HepG2 (cell line): ENCODE measurements at regions not wholly inside any gene's neighbourhood (a gene's known extent, or its start where the extent isn't known, plus 50 kb on each side); places are given as distances from the start of the nearest gene placed in this dataset.

Experiments
- ATAC-seq: fragments of 200-7000 bp; cut with Tn5 transposase; 3 replicates; pipeline ENCODE4 v1.9.1; 2020; ENCODE audit warnings: mild to moderate bottlenecking, moderate library complexity
- BruUV-seq: library from RNA; stranded (reverse); fragments of 400-500 nt; replicated peaks from 2 replicates; lab custom pipeline; 2021; lab: Mats Ljungman, UMichigan
- CTCF ChIA-PET: fragments of 300-600 bp; formaldehyde crosslinking; extraction: SDS; loops from one replicate; lab custom pipeline; 2021; ENCODE audit warnings: low total read pairs, inconsistent platforms, low intra/inter-chr PET ratio; lab: Yijun Ruan, JAX
- POLR2A ChIA-PET: fragments of 350-600 bp; sonication (Branson Sonifier 250); formaldehyde crosslinking; loops from one replicate; lab custom pipeline; 2020; ENCODE audit warnings: antibody characterized with exemption, inconsistent platforms; lab: Yijun Ruan, JAX
- DNase-seq: peaks from one replicate; pipeline ENCODE4 v3.0.0-alpha.2; 2015; ENCODE audit warnings: low spot score
- FAIRE-seq: peaks from 3 replicates; lab custom pipeline; 2011; peaks lifted over from hg19 to GRCh38; lab: Jason Lieb, UNC
- H2AFZ ChIP-seq: one replicate; pipeline ENCODE4 v1.6.1; 2011; ENCODE audit warnings: low read length, inconsistent platforms
- H3K27ac ChIP-seq: fragments of 300-600 bp; 3 replicates; pipeline ENCODE4 v1.8.0; 2011; ENCODE audit warnings: mixed run types, mild to moderate bottlenecking, mixed read lengths, low read length, inconsistent platforms; ENCODE audit not compliant: insufficient read depth; ENCODE audit errors: extremely low read length
- H3K27me3 ChIP-seq, 2 experiments: fragments of 200-600 bp in 1 of 2; 2 replicates in 1 of 2; 3 replicates in 1 of 2; pipeline versions ENCODE4 v1.6.0 to v1.8.0; 2011; ENCODE audit warnings: low read length in 2 of 2, mild to moderate bottlenecking in 2 of 2, moderate library complexity in 2 of 2, inconsistent platforms in 1 of 2; ENCODE audit not compliant: insufficient read depth in 2 of 2, control insufficient read depth in 1 of 2
- H3K36me3 ChIP-seq, 2 experiments: fragments of 200-600 bp in 1 of 2; replicated peaks in 1 of 2; 2 replicates in 1 of 2; 3 replicates in 1 of 2; pipeline versions ENCODE4 v1.5.1 to v1.8.0; 2011; ENCODE audit warnings: low read length in 2 of 2, inconsistent platforms in 1 of 2; ENCODE audit not compliant: insufficient read depth in 2 of 2, control insufficient read depth in 1 of 2
- H3K4me1 ChIP-seq: 2 replicates; pipeline ENCODE4 v1.5.1; 2012; ENCODE audit warnings: low read length, inconsistent platforms; ENCODE audit not compliant: insufficient read depth
- H3K4me2 ChIP-seq: 2 replicates; pipeline ENCODE4 v1.6.0; 2011; ENCODE audit warnings: low read depth, low read length, inconsistent platforms
- H3K4me3 ChIP-seq, 3 experiments: fragments of 200-600 bp in 1 of 3; sonication (generic), shearing (Covaris generic) in 1 of 3; replicated peaks in 1 of 3; 2 replicates each; pipeline ENCODE4 v1.5.1; 2011 to 2016; ENCODE audit warnings: low read length in 3 of 3, inconsistent platforms in 2 of 3, low read depth in 2 of 3, mild to moderate bottlenecking in 2 of 3, control low read depth in 1 of 3, mixed read lengths in 1 of 3; ENCODE audit not compliant: insufficient read depth in 1 of 3
- H3K79me2 ChIP-seq: one replicate; pipeline ENCODE4 v1.6.1; 2011; ENCODE audit warnings: low read length, inconsistent platforms; ENCODE audit not compliant: insufficient read depth
- H3K9ac ChIP-seq: 2 replicates; pipeline ENCODE4 v1.6.0; 2011; ENCODE audit warnings: mild to moderate bottlenecking, low read depth, low read length, inconsistent platforms; ENCODE audit not compliant: insufficient read depth
- H3K9me3 ChIP-seq: 2 replicates; pipeline ENCODE4 v1.5.1; 2012; ENCODE audit warnings: mild to moderate bottlenecking, low read length
- H4K20me1 ChIP-seq: 2 replicates; pipeline ENCODE4 v1.6.0; 2011; ENCODE audit warnings: inconsistent platforms, mild to moderate bottlenecking, low read length, moderate library complexity; ENCODE audit not compliant: insufficient read depth
- CREM ChIP-seq, 2 experiments: sonication (generic) in 1 of 2; formaldehyde crosslinking in 1 of 2; IDR thresholded peaks; 2 replicates each; pipeline versions ENCODE4 v1.4.0 to v1.6.1; 2016 to 2020; ENCODE audit warnings: antibody characterized with exemption in 1 of 2, mild to moderate bottlenecking in 1 of 2, missing genetic modification reagents in 1 of 2
- ELF1 ChIP-seq: sonication (generic); formaldehyde crosslinking; IDR thresholded peaks from 2 replicates; pipeline ENCODE4 v1.4.0; 2020; ENCODE audit warnings: missing genetic modification reagents
- GATAD1 ChIP-seq: IDR thresholded peaks from 2 replicates; pipeline ENCODE4 v1.6.1; 2016; ENCODE audit warnings: missing genetic modification reagents, missing compliant biosample characterization
- GATAD2A ChIP-seq: IDR thresholded peaks from 2 replicates; pipeline ENCODE4 v1.6.1; 2016
- IKZF4 ChIP-seq: sonication (generic); formaldehyde crosslinking; IDR thresholded peaks from 2 replicates; pipeline ENCODE4 v1.5.1; 2020; ENCODE audit warnings: borderline replicate concordance, mild to moderate bottlenecking, low read depth, missing genetic modification reagents; ENCODE audit errors: not compliant biosample characterization
- MEIS2 ChIP-seq: sonication (generic); formaldehyde crosslinking; IDR thresholded peaks from 2 replicates; pipeline ENCODE4 v1.9.0; 2021; ENCODE audit warnings: mild to moderate bottlenecking, missing genetic modification reagents
- MTF2 ChIP-seq: sonication (generic); formaldehyde crosslinking; IDR thresholded peaks from 2 replicates; pipeline ENCODE4 v1.5.0; 2020; ENCODE audit warnings: missing genetic modification reagents, borderline replicate concordance
- MXD4 ChIP-seq: IDR thresholded peaks from 2 replicates; pipeline ENCODE4 v1.6.1; 2016; ENCODE audit warnings: mild to moderate bottlenecking, missing biosample characterization, missing genetic modification reagents
- NCOA1 ChIP-seq: sonication (generic); formaldehyde crosslinking; IDR thresholded peaks from 2 replicates; pipeline ENCODE4 v1.9.0; 2021; ENCODE audit warnings: missing genetic modification reagents
- SYNCRIP ChIP-seq: fragments of 200-400 bp; formaldehyde crosslinking; IDR thresholded peaks from 2 replicates; pipeline ENCODE4 v1.6.1; 2018; ENCODE audit warnings: mild to moderate bottlenecking, low read depth, low read length; ENCODE audit not compliant: insufficient read depth
- TBX2 ChIP-seq: sonication (generic); formaldehyde crosslinking; IDR thresholded peaks from 2 replicates; pipeline ENCODE4 v1.5.0; 2020; ENCODE audit warnings: missing genetic modification reagents, mild to moderate bottlenecking, borderline replicate concordance
- U2AF2 ChIP-seq: fragments of 200-400 bp; formaldehyde crosslinking; IDR thresholded peaks from 2 replicates; pipeline ENCODE4 v1.6.1; 2017; ENCODE audit warnings: low read depth, mild to moderate bottlenecking, low read length
- ZNF232 ChIP-seq: sonication (generic); formaldehyde crosslinking; IDR thresholded peaks from 2 replicates; pipeline ENCODE4 v1.4.0; 2020; ENCODE audit warnings: missing genetic modification reagents, borderline replicate concordance
- ZNF737 ChIP-seq: sonication (generic); formaldehyde crosslinking; IDR thresholded peaks from 2 replicates; pipeline ENCODE4 v1.5.0; 2020; ENCODE audit warnings: missing genetic modification reagents, mild to moderate bottlenecking, borderline replicate concordance
- WGBS: methylation state at CpG from one replicate; pipeline ENCODE4 v1.1.6; 2017; ENCODE audit warnings: low lambda C conversion rate; 5-methylcytosine and 5-hydroxymethylcytosine counted together
- in situ Hi-C: cut with HindIII; loops from 2 replicates; pipeline ENCODE4 v1.10.0; 2017; ENCODE audit warnings: low pct_unique_long_range_greater_than_20kb; ENCODE audit not compliant: extremely low pct_ligation_motif_present
- intact Hi-C: fragments of 100-400 bp; cut with micrococcal nuclease; formaldehyde crosslinking; loops from one replicate; pipeline ENCODE4 v1.10.0; 2022; ENCODE audit not compliant: unreplicated experiment
- TF ChIP-seq, protein P1 (sequence below): sonication (generic); formaldehyde crosslinking; conservative IDR thresholded peaks from 2 replicates; pipeline ENCODE4 v1.8.0; 2022; ENCODE audit warnings: low read depth, missing genetic modification reagents

- Histone ChIP-seq H2AFZ (no peak overlapping the region), H3K27ac (no peak overlapping the region), H4K20me1 (no peaks in the 10 kb centered on the region), H3K9ac (no peak overlapping the region), H3K4me2 (no peak overlapping the region), H3K79me2 (no peaks in the 10 kb centered on the region), H3K4me3 (no peak overlapping the region), H3K9me3 (no peaks in the 10 kb centered on the region), H3K36me3 (no peaks in the 10 kb centered on the region), H3K27me3 (no peaks in the 10 kb centered on the region), H3K4me1 (peaks cover 17% of the 10 kb centered on the region)
- TF ChIP-seq CREM (IDR thresholded peaks at IDR 0.05) (no peak), CREM (CRISPR knock-in tag; IDR thresholded peaks at IDR 0.05) (no peak), MEIS2 (CRISPR knock-in tag) (no peak), MTF2 (CRISPR knock-in tag) (no peak), ELF1 (CRISPR knock-in tag) (no peak), GATAD2A (CRISPR knock-in tag) (no peak), NCOA1 (CRISPR knock-in tag) (no peak), GATAD1 (CRISPR knock-in tag) (no peak), MXD4 (CRISPR knock-in tag) (no peak), IKZF4 (CRISPR knock-in tag) (no peak), ZNF232 (CRISPR knock-in tag) (no peak), U2AF2 (no peak), ZNF737 (CRISPR knock-in tag) (no peak), TBX2 (CRISPR knock-in tag) (no peak), SYNCRIP (no peak)
- TF ChIP-seq, protein P1, sequence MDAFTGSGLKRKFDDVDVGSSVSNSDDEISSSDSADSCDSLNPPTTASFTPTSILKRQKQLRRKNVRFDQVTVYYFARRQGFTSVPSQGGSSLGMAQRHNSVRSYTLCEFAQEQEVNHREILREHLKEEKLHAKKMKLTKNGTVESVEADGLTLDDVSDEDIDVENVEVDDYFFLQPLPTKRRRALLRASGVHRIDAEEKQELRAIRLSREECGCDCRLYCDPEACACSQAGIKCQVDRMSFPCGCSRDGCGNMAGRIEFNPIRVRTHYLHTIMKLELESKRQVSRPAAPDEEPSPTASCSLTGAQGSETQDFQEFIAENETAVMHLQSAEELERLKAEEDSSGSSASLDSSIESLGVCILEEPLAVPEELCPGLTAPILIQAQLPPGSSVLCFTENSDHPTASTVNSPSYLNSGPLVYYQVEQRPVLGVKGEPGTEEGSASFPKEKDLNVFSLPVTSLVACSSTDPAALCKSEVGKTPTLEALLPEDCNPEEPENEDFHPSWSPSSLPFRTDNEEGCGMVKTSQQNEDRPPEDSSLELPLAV (CRISPR knock-in tag) = no peak
- in situ Hi-C loops = no loop called here
- POLR2A ChIA-PET = no interaction called here
- 12% methylated on average over 2 of the region's 2 CpGs for whole genome bisulfite sequencing
- intact Hi-C loops = no loop called here
- ATAC-seq = no peak
- no TSS peak for BruUV-seq
- FAIRE-seq = no peak
- CTCF ChIA-PET = no interaction called here
- DNase-seq = no peak
These were observed 124.6 kb upstream of the CREB1 start for GRCh38 chr2:207405150-207405549.
